Stimulated activated CD4-positive, alpha-beta T cell treated with anti-CD3 and anti-CD28 coated beads, Interleukin-4, amount 100 ng/mL, for 24 hours (primary cell): ENCODE measurements at regions not wholly inside any gene's neighbourhood (a gene's known extent, or its start where the extent isn't known, plus 50 kb on each side); places are given as distances from the start of the nearest gene placed in this dataset.

Source experiments
- DNase-seq: peaks from one replicate; pipeline ENCODE4 v3.0.0-alpha.2; 2020

DNA sequence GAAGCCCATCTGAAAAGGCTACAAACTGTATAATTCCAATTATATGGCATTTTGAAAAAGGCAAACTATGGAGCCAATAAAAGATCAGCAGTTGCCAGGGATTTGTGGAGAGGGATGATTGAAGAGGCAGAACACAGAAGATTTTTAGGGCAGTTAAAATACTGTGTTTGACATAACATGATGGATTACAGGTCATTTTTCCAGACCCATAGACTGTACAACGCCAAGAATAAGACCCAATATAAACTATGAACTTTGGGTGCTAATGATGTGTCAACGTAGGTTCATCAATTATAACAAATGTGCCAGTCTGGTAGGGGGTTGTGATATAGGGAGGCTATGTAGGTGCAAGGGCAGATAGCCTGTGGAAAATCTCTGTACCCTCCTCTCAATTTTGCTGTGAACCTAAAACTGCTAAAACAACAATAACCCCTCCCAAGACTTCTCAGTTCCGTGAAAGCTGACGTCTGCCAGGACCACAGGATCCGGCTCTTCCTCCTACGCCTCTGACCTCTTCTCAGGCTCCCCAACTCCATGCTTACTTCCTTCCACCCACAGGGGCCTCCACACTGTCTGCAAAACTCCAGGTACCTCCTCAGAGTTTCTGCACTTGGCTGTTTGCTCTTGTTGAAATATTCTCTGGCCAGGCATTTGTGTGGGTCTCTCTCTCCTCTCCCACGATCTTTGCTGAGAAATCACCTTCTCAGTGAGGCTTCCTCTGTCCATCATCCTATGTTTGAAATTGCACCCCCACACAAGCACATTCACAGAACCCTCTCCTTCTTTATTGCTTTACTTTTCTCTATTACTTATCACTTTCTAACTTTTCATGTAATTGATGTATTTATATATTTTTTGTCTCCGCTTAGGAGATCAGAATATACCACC lies 131.4 kb downstream of the BBS10 start:
- no peak for DNase-seq

DNA sequence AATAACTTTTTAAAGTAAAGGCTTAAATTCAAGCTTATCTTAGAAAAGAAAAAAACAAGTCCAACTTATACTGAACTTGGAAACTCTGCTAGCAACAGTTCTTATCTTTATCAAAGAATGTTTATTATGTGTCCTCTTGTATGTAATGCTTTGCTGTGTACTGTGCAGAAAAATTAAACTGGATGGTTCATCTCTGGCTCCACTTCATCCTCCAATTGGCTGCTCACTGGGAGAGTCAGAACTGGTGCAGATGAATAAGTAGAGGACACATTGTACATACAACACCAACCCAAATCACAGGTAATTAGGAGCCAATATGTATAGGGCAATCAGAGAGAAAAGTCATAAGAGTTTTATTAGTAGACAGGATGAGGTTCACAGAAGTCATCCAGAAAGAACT lies 123.6 kb upstream of the NAP1L1 start:
- no peak for DNase-seq

DNA sequence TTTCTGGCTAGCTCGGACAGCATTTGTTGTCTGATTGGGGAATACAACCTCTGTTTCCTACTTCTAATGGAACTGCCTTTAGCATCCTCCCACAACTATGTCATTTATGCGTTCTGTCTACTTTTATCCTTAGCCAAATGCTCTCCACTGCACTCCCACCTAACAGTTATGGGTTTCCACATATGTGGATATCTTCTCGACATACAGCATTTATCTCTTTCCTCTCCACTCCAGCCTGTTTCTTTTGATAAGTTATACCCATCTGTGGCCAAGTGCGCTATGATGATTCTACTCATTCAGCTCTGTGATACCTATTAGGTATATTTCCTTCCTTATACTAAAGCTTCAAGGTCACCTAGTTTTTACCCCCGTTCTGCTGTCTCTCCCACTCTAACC lies 122.2 kb upstream of the NAP1L1 start:
- DNase-seq, result no peak

DNA sequence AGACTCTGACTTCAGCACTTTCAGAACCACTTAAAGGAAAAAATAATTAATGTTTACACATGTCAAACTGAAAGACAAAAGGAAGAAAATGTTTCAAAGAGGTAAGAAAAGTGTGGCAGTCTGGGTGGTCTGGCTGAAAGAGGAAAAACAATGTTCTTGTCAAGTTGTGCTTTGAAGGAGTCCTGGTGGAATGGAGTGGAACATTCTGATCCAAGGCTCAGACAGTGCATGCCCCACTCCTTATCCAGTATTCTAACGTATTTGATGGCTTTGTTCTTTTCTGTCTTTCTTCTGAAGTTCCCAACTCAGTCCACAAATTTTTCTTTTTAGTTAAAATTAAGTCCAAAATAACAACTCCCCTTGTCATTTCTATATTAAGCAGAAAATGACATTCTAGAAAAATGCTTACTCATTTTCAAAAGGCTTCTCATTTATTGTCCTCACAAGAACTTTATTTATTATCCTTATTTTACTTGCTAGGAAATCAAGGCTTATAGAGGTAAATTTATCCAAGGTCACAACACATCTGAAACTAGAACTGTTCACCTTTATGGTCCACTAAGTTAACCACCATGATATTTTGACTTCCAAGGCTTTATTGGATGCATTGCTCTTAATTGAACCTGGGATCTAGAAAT lies 121.7 kb upstream of the NAP1L1 start:
- DNase-seq, result no peak

DNA sequence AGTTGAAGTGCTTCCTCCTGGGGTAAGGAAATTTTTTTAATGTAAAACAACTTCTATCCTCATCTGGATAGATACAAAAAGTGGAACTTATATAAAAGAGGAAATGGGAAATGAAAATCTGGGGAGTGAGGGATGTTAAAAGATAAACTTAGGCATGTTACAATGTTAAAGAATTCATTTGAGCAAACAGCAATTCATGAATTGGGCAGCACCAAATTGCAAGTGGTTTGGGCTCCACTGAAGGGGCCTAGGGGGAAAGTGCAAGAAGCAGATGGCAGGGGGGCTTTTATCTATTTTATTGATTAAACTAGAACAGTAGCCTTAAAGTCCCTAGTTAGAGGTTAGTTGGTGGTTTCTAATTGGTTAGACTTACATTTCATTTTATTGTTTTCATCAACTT lies 118.1 kb upstream of the NAP1L1 start:
- DNase-seq, result no peak

DNA sequence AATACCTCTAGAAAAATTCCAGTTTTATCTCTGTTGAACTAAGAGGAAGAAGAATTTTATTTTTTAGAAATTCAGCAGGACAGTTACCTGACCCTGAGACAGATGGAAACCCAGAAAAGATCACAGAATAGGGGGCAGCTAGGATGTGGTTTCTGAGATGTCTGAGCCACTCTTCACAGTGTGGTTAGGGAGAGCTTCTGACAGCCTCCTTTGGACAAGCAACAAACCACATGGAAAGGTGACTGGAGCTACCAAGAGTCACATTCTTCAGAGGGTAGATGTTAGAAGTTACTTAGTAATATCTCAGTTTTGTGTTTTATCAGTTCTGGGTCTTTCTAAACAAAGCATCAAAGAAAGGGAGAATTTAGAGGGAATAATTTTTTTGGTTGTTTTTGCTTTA lies 117.3 kb upstream of the NAP1L1 start:
- DNase-seq, result no peak

DNA sequence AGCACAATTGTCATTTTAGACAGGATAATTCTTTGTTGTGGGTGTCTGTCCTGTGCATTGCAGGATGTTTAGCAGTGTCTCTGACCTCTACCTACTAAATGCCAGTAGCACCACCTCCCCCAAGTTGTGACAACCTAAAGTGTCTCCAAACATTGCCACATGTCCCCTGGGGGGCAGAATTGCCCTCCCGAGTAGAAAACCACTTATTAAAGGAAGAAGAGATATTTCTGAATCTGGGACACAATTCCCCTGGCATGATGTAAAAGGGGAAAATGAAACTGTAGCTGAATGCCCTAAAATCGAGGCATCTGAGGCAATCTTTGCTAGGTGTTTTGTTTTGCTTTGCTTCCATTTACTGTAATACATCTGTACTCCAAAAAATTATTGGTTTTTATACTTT lies 116.8 kb upstream of the NAP1L1 start:
- no peak for DNase-seq

DNA sequence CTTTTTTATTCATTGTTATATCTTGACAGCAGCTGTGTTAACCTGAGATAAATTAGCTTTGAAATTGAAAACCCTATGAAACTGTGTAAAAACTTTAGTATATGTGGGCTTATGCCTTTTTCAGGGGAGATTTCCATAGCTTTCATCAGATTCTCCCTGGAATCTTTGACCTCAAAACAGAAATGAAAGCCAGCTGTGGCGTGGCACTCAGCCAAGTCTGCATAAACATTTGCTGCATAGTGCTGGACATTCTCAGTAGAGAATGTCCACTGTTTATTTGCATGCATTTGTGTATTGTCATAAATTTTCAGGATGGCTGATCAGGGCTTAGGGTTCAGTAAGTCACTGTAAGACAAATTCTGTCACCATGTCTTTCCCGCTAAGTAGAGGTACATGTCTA lies 115.3 kb upstream of the NAP1L1 start:
- no peak for DNase-seq

DNA sequence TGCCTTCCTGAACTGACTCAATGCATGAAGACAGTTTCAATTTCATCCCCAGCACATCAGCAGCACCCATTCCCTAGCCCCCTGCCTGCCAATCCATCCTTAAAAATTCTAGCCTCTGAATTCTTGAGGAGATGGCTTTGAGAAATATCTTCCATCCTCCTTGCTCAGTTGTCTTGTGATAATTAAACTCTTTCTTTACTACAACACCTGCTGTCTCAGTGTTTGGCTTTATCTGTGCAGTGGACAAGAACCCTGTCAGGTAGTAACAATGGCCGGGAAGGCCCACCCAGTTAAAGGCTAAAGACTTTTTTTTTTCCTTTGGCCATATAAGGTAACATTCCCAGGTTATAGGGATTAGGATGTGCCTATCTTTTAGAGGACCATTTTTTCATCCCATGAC lies 114.4 kb upstream of the NAP1L1 start:
- no peak for DNase-seq

DNA sequence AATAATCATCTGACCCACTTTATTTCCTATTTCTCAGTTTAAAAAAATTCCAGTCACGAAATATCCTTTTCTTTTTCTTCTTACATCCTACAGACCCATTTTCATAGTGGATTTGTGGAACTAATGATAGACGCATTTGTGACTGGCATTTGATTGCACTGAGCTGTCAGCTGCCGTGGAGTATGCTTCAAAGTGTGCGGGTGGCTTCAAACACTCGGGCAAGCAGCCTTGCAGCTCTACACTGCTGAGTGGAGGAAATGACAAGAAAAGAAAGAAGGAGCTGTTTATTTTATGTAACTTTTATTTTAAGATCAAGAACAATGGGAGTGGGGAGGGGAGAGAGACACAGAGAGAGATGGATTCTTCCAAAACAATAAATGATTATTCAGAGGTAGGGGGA lies 112.8 kb upstream of the NAP1L1 start:
- no peak for DNase-seq

DNA sequence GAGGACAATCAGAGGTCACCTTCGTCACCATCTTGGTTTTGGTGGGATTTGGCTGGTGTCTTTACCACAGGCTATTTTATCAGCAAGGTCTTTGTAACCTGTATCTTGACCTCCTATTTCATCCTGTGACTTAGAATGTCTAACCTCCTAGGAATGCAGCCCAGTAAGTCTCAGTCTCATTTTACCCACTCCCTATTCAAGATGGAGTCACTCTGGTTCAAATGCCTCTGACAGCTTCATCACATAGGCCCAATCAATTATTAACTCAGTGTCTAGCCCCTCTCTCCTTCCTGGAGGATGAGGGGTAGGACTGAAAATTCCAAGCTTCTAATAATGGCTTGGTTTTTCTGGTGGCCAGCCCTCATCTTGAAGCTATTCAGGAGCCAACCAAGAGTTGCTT lies 111.4 kb upstream of the NAP1L1 start:
- DNase-seq, result no peak

DNA sequence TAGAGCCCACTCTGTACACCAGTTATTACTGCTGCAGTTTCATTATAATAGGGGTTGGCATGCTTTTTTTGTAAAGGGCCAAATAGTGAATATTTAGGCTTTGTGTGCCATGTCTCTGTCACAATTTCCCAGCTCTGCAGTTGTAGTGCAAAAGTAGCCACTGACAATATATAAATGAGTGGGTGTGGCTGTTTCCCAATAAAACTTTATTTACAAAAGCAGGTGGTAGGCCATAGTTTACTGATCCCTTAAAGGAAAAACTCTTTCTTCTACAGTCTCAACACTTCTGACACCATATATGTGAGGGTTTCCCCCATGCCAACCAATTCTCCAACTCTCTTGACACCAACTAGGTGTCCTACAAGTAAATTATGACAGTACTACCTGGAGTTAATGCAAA lies 110.2 kb upstream of the NAP1L1 start:
- DNase-seq, result no peak

DNA sequence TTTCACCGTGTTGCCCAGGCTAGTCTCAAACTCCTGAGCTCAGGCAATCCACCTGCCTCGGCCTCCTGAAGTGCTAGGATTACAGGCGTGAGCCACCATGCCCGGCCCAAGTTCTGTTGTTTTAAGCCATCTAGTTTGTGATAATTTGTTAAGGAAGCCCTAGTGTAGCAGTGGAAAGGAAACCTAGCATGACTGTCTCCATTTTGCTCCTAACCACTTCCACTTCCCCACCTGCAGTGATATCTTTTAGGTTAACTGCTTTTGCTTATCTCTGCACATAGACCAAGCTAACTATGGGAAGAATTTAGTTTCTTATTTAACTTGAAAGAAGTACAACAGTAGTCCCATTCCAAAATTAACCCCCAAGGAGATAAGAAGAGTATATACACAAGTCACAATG lies 109.5 kb upstream of the NAP1L1 start:
- no peak for DNase-seq

DNA sequence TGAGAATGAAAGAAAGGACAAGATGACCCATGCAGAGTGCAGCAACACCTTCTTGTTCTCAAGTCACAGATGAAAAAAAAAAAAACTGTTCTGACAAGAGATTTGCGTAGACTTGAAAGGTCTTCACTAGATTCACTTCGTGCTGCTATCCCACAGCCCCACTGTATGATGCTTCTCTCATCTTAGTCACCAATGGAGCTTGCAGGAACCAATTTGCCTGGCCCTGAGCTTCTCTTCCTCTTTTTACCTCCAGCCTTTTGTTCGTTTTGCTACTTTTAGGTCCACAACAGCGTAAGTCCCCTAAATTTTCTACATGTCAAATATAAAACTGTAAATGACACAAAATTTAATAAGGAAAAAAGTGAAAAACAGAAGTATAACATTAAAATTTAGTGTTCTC lies 107.9 kb upstream of the NAP1L1 start:
- no peak for DNase-seq

DNA sequence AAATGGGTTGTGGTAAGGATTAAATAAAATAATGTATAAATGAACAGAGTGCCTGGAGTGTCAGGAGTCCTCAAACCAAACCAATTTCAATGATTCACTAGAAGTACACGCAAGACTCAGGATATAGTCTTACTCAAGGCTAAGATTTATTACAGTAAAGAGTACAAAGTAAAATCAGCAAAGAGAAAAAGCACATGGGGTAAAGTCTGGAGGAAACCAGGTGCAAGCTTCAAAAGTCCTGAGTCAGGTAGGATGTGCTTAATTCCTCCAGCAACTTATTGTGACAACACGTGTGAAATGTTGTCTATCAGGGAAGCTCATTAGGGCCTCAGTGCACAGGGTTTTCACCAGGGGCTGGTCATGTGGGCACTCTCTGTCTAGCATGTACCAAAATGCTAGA lies 105.8 kb upstream of the NAP1L1 start:
- no peak for DNase-seq

DNA sequence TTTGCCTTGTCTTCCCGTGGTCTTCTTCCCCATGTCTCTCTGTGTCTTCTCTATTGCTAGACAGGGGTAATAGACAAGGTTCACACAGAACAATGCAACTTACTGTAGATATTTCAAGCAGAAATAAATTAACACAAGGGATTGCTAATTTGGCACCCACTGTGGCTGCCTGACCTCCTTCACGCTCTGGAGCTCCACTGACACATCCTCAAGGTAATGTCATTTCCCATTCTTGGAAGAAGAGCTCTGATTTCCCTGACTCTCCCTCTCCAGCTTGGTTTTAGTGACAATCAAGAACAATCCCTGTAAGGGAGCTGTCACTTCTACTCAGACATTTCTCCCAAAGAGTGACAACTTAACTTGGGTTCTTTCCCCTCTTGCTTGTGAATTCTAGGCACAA lies 105.4 kb upstream of the NAP1L1 start:
- DNase-seq, result no peak

DNA sequence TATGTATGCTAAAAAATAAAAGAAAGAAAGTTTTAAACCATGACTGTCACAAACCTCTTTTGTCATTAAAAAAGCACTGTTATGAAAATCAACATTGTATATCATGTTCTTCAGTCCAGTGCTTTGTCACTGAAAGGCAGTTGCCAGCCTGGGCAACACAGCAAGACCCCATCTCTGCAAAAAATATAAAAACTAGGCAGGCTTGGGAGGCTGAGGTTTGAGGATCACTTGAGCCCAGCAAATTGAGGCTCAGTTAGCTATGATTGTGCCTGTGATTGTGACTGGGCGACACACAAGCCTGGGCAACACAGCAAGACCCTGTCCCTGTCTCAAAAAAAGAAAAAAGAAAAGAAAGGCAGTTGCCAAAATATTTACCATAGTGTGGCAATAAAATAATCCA lies 102.7 kb upstream of the NAP1L1 start:
- no peak for DNase-seq

DNA sequence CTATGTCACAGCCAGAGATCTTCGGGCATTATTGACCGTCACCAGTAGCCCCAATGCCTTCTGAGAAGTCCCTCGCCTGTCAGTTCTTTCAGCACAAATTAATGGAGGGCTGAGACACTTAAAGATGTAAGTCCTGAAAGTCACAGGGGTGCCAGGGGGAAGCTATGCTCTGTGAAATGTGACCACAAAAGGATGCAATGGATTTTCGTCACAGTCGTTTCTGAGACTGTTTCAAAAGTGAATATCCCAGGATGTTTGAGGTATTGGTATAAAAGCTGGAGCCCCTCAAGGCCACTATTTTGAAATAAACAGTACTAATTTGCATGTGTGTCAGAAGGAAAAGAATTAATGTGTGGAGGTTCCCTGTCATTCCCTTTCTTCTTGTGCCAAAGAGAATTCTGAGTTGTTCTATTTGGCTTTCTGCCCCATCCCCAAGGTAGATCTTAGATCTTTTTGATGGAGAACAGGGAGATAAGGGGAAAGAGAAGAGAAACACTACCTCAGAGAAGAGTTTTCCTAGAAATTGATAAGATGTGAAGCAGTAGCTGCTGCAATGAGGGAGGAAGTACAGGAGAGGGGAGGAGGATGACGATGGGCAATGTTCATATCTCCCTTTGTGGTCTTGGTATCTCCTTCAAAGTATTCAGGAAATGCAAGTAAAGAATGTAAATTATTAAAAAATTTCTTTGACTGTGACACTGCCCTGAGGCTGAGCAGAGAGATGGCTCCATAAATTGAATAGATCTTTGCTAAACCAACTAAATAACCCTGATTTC lies 101.8 kb upstream of the NAP1L1 start:
- no peak for DNase-seq

DNA sequence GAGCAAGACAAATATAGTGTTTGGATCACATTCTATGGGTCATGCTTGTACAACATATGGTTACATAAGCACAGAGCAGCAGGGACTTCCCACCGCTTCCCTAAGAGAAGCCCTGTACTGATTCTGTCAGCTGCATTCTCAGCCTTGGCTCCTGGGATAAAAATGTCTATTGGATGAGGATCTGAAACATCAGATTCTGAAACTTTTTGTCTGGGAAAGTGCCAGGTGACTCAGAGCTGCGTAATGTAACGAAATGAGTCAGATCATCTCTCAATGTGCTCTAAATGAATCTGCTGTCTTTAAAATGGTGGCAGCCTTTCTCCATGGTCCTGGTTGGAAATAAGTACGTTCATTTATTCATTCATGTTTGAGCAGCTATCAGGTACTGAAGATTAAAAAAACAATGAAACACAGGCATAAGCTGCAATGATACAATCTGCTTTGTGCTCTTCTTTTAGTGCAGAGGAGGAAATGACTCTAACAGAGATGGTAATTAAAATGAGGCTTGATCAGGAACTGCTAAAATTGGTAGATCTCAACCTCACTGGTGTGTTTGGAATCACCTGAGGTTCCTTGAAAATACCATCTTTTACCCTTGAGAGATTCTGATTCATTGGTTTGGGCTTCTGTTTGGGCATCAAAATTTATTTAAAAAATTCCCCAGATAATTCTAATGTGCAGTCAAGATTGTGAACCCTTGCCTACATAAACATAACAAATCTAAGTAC lies 99.1 kb upstream of the NAP1L1 start:
- peak; percentile 72 for DNase-seq

DNA sequence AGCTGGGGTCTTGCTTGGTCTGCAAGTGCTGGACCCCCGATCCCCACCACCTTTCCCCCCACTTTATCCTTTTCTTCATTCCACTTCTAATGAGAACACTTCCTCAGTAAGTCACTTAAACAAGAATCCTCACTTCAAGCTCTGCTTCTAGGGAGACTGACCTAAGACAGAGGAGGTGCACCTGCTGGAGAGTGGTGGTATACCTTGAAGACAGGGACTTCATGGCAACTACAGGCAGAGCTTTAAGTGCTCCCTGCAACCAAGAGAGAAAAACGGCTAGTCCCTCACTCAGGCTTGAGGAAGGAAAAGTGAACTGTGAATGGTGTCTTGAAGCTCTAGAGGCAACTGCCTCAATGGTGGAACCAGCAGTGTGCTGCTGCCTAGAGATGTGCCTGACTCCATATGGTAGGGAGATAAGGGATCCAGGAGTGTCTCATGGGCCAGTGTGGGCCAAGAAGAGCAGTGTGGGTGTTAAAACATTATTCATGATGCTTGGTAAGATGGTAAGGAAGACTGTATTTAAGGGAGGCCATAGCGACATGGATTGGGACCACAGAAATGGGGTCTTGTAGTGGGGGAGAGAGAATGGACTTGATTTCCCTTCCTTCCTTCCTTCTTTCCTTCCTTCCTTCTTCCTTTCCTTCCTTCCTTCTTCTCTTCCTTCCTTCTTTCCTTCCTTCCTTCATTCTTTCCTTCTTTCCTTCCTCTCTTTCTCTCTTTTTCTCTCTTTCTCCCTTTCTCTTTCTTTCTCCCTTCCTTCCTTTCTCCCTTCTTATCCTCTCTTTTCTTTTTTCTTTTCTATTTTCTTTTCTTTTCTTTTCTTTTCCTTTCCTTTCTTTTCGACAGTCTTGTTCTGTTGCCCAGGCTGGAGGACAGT lies 96.2 kb upstream of the NAP1L1 start:
- no peak for DNase-seq

DNA sequence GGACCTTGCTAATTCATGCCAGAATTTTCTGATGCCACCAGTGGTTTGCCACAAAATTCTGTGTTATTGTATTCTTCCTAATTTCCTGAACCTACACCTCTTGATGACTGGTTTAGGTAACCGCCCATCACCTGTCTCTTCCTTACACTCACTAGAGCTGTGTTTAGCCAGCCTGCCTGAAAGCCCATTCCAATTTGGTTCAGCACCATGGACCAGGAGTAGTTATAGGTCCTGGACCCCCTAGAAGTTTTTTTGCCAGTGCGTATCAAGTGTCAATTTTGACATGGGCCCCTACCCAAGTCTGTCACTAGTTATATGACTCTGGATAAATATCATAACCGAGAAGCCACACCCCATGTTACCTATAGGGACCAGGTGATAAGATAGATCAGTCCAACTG lies 94.0 kb upstream of the NAP1L1 start:
- DNase-seq, result no peak

DNA sequence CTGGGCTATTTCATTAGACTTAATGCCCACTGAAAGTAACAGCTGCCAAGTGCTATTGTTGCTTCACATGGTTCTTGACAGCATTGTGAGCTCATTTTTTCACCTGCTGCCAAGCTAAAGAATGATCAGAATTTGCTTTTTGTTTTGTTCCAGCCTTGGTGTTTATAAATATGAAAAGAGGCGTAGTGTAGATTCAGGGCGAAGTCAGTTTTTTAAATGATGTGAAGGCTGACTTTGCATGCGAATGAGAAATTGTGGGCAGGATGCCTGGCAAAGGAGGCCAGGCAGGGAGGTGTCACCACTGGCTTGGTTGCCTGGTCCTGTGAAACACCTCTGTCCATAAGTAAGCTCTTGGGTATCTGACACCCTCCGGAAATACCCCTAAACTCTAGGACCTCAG lies 93.3 kb upstream of the NAP1L1 start:
- no peak for DNase-seq
